ENCODE measurements at regions not wholly inside any gene's neighbourhood (a gene's known extent, or its start where the extent isn't known, plus 50 kb on each side); places are given as distances from the start of the nearest gene placed in this dataset.

- Histone ChIP-seq H3K27me3 (ENCODE audit: insufficient read depth, low read length, poor library complexity) (no peaks in the 10 kb centered on the region), H3K9me3 (ENCODE audit: insufficient read depth, low read length, severe bottlenecking) (no peaks in the 10 kb centered on the region), H3K79me2 (ENCODE audit: insufficient read depth, low read length) (no peaks in the 10 kb centered on the region), H2AFZ (ENCODE audit: low read depth, low read length) (no peak overlapping the region), H4K20me1 (ENCODE audit: insufficient read depth, low read length) (no peaks in the 10 kb centered on the region), H3K4me1 (ENCODE audit: insufficient read depth, low read length) (no peaks in the 10 kb centered on the region), H3K4me2 (ENCODE audit: insufficient read depth, low read length) (no peak overlapping the region), H3K36me3 (ENCODE audit: insufficient read depth, low read length) (no peaks in the 10 kb centered on the region), H3K27ac (ENCODE audit: low read length) (no peak overlapping the region), H3K4me3 (ENCODE audit: low read depth in 1 of 2, low read length in 2 of 2) (no peak overlapping the region), H3K9ac (ENCODE audit: low read depth, low read length) (no peak overlapping the region)
- TF ChIP-seq EZH2 (IDR thresholded peaks at IDR 0.05; ENCODE audit: borderline replicate concordance, low read depth, low read length, severe bottlenecking) = no peak
- no peak for TF ChIP-seq CTCF (IDR thresholded peaks at IDR 0.05; ENCODE audit: borderline replicate concordance, extremely low read depth, low read length, poor library complexity, severe bottlenecking)
- no peak for ATAC-seq (ENCODE audit: insufficient read depth, low read depth)
- DNase-seq = no peak
Observed at GRCh38 chr14:42909659-42910058, 1303.0 kb downstream of the LRFN5 start.

GRCh38 chr14:42893183-42893582 is 1286.5 kb downstream of the LRFN5 start:
- Histone ChIP-seq H3K9ac (ENCODE audit: low read depth, low read length) (no peak overlapping the region), H3K27me3 (ENCODE audit: insufficient read depth, low read length, poor library complexity) (no peaks in the 10 kb centered on the region), H3K4me2 (ENCODE audit: insufficient read depth, low read length) (no peak overlapping the region), H3K4me3 (ENCODE audit: low read depth in 1 of 2, low read length in 2 of 2) (no peak overlapping the region), H3K9me3 (ENCODE audit: insufficient read depth, low read length, severe bottlenecking) (no peaks in the 10 kb centered on the region), H3K36me3 (ENCODE audit: insufficient read depth, low read length) (no peaks in the 10 kb centered on the region), H3K79me2 (ENCODE audit: insufficient read depth, low read length) (no peaks in the 10 kb centered on the region), H4K20me1 (ENCODE audit: insufficient read depth, low read length) (no peaks in the 10 kb centered on the region), H3K27ac (ENCODE audit: low read length) (no peak overlapping the region), H2AFZ (ENCODE audit: low read depth, low read length) (no peak overlapping the region), H3K4me1 (ENCODE audit: insufficient read depth, low read length) (no peaks in the 10 kb centered on the region)
- ATAC-seq (ENCODE audit: insufficient read depth, low read depth) (no peak), DNase-seq (no peak)
- no peak for TF ChIP-seq EZH2 (IDR thresholded peaks at IDR 0.05; ENCODE audit: borderline replicate concordance, low read depth, low read length, severe bottlenecking)
- TF ChIP-seq CTCF (IDR thresholded peaks at IDR 0.05; ENCODE audit: borderline replicate concordance, extremely low read depth, low read length, poor library complexity, severe bottlenecking) = no peak

- Histone ChIP-seq H4K20me1 (ENCODE audit: insufficient read depth, low read length) (no peaks in the 10 kb centered on the region), H3K27me3 (ENCODE audit: insufficient read depth, low read length, poor library complexity) (no peaks in the 10 kb centered on the region), H3K4me2 (ENCODE audit: insufficient read depth, low read length) (no peak overlapping the region), H3K79me2 (ENCODE audit: insufficient read depth, low read length) (no peaks in the 10 kb centered on the region), H3K27ac (ENCODE audit: low read length) (no peak overlapping the region), H2AFZ (ENCODE audit: low read depth, low read length) (no peak overlapping the region), H3K4me3 (ENCODE audit: low read depth in 1 of 2, low read length in 2 of 2) (no peak overlapping the region), H3K4me1 (ENCODE audit: insufficient read depth, low read length) (no peaks in the 10 kb centered on the region), H3K9ac (ENCODE audit: low read depth, low read length) (no peak overlapping the region), H3K9me3 (ENCODE audit: insufficient read depth, low read length, severe bottlenecking) (no peaks in the 10 kb centered on the region), H3K36me3 (ENCODE audit: insufficient read depth, low read length) (no peaks in the 10 kb centered on the region)
- DNase-seq (no peak), ATAC-seq (ENCODE audit: insufficient read depth, low read depth) (no peak)
- TF ChIP-seq CTCF (IDR thresholded peaks at IDR 0.05; ENCODE audit: borderline replicate concordance, extremely low read depth, low read length, poor library complexity, severe bottlenecking) (no peak), EZH2 (IDR thresholded peaks at IDR 0.05; ENCODE audit: borderline replicate concordance, low read depth, low read length, severe bottlenecking) (no peak)
Observed at GRCh38 chr14:42884100-42884499, 1277.4 kb downstream of the LRFN5 start.

GRCh38 chr14:42877716-42878115 is 1271.0 kb downstream of the LRFN5 start:
- H4K20me1 ChIP-seq (ENCODE audit: insufficient read depth, low read length) = no peaks in the 10 kb centered on the region
- no peak overlapping the region for H3K4me2 ChIP-seq (ENCODE audit: insufficient read depth, low read length)
- no peaks in the 10 kb centered on the region for H3K27me3 ChIP-seq (ENCODE audit: insufficient read depth, low read length, poor library complexity)
- no peaks in the 10 kb centered on the region for H3K9me3 ChIP-seq (ENCODE audit: insufficient read depth, low read length, severe bottlenecking)
- DNase-seq (no peak), ATAC-seq (ENCODE audit: insufficient read depth, low read depth) (no peak)
- H3K27ac ChIP-seq (ENCODE audit: low read length) = no peak overlapping the region
- no peaks in the 10 kb centered on the region for H3K36me3 ChIP-seq (ENCODE audit: insufficient read depth, low read length)
- H3K9ac ChIP-seq (ENCODE audit: low read depth, low read length) = no peak overlapping the region
- H3K79me2 ChIP-seq (ENCODE audit: insufficient read depth, low read length) = no peaks in the 10 kb centered on the region
- no peaks in the 10 kb centered on the region for H3K4me1 ChIP-seq (ENCODE audit: insufficient read depth, low read length)
- H2AFZ ChIP-seq (ENCODE audit: low read depth, low read length) = no peak overlapping the region
- H3K4me3 ChIP-seq (ENCODE audit: low read depth in 1 of 2, low read length in 2 of 2) = no peak overlapping the region
- no peak for TF ChIP-seq EZH2 (IDR thresholded peaks at IDR 0.05; ENCODE audit: borderline replicate concordance, low read depth, low read length, severe bottlenecking)
- no peak for TF ChIP-seq CTCF (IDR thresholded peaks at IDR 0.05; ENCODE audit: borderline replicate concordance, extremely low read depth, low read length, poor library complexity, severe bottlenecking)

Measured in DND-41 (cell line).